ENCODE measurements at regions not wholly inside any gene's neighbourhood (a gene's known extent, or its start where the extent isn't known, plus 50 kb on each side); places are given as distances from the start of the nearest gene placed in this dataset.
"Not testable (repeated sequence)": the region's sequence is repeated elsewhere in the genome, so short reads cannot be mapped to it uniquely, and the experiment has no call there.

GRCh38 chr1:178674559-178674958, 50.5 kb upstream of the RALGPS2 start:
- not testable (repeated sequence) for FAIRE-seq; DNase-seq (ENCODE audit: insufficient read length, low spot score)
